Adrenal gland (tissue), 9 donors: ENCODE measurements at regions not wholly inside any gene's neighbourhood (a gene's known extent, or its start where the extent isn't known, plus 50 kb on each side); places are given as distances from the start of the nearest gene placed in this dataset.

Experiments used
- DNase-seq, 7 donors: peaks; one replicate each; pipeline ENCODE4 v3.0.0-alpha.2; 2019 to 2020
- H3K27ac ChIP-seq, 5 donors: fragments of 200-600 bp; sonication (generic) in 4 of 5; 1 replicate in 3 of 5; 2 replicates in 2 of 5; pipeline versions ENCODE4 v1.5.1 to v1.8.0; 2016 to 2020; ENCODE audit warnings: mild to moderate bottlenecking in 1 of 5
- H3K27me3 ChIP-seq: fragments of 200-600 bp; 2 replicates; pipeline ENCODE4 v1.8.0; 2021
- H3K36me3 ChIP-seq, 2 donors: fragments of 200-600 bp; replicated peaks in 1 of 2; 1 replicate in 1 of 2; 2 replicates in 1 of 2; pipeline versions ENCODE4 v1.5.1 to v1.8.0; 2018 to 2022
- H3K4me1 ChIP-seq, 2 donors: fragments of 200-600 bp; replicated peaks in 1 of 2; 1 replicate in 1 of 2; 2 replicates in 1 of 2; pipeline versions ENCODE4 v1.5.1 to v1.8.0; 2018 to 2021
- H3K4me3 ChIP-seq, 4 donors: fragments of 200-600 bp; sonication (generic) in 3 of 4; one replicate each; pipeline ENCODE4 v1.5.1; 2016 to 2018
- H3K9me3 ChIP-seq, 3 donors: fragments of 200-600 bp; sonication (generic) in 1 of 3; replicated peaks in 1 of 3; 1 replicate in 2 of 3; 2 replicates in 1 of 3; pipeline versions ENCODE4 v1.5.1 to v1.8.0; 2016 to 2021
- CTCF ChIP-seq, 6 experiments: fragments of 450-650 bp in 4 of 6; fragments of 200-600 bp in 2 of 6; sonication (generic) in 1 of 6; IDR thresholded peaks; 1 replicate in 5 of 6; 2 replicates in 1 of 6; pipeline versions ENCODE4 v1.5.1 to v1.8.0; 2016 to 2021; ENCODE audit warnings: antibody characterized with exemption in 6 of 6, mild to moderate bottlenecking in 2 of 6, moderate library complexity in 1 of 6
- POLR2A ChIP-seq, 2 donors: fragments of 450-650 bp; IDR thresholded peaks; one replicate each; pipeline ENCODE4 v1.6.1; 2017; ENCODE audit warnings: antibody characterized with exemption in 2 of 2, mild to moderate bottlenecking in 2 of 2, moderate library complexity in 1 of 2
- WGBS, 4 donors: extraction: QIAGEN DNeasy Blood & Tissue Kit in 2 of 4; methylation state at CpG; one replicate each; pipeline versions ENCODE4 v1.1.5 to v1.1.7; 2013 to 2017; 5-methylcytosine and 5-hydroxymethylcytosine counted together
- intact Hi-C, 2 donors: fragments of 100-400 bp; cut with DNase I; formaldehyde crosslinking; loops; one replicate each; pipeline versions ENCODE4 v1.14.1 to v1.15.0; 2022 to 2023
- donor health status: healthy with polysubstance abuse.
- donor health status: Bipolar disorder and iron deficiency.
- donor health status: DM: yes; HTN: yes; CAD: no.
- donor health status: DM: no; HTN: no; CAD: no.
- donor health status: DM: no; HTN: no; CAD: no.

DNA sequence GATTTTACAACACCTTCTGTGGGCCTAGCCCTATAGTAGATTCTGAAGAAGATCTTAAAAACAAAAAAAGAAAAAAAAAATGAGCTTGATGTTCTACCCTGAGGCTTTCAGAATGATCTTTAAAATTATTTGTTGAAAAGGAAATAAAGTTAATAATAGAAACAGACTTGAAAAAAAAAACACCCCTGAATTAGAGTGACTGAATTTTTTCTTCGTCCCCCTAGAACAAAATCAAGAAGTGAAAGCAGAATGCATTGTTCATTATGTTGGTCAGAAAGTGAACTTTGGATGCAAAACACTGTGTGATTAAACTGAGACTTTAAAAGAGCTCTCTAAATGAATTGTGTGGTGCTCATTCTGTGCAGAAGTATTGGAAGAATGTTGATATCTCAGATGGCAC lies 1384.4 kb upstream of the PIK3C3 start:
- 64 to 75% (median 69%) methylated on average over 1 of the region's 1 CpG for WGBS, 4 donors
- intact Hi-C loops = no loop called here
- TF ChIP-seq POLR2A (IDR thresholded peaks at IDR 0.05) (no peak), CTCF (IDR thresholded peaks at IDR 0.05) (no peak)
- Histone ChIP-seq H3K27ac (no peak overlapping the region), H3K36me3 (no peaks in the 10 kb centered on the region), H3K9me3 (no peaks in the 10 kb centered on the region), H3K4me3 (no peak overlapping the region), H3K4me1 (no peaks in the 10 kb centered on the region), H3K27me3 (no peaks in the 10 kb centered on the region)
- DNase-seq = no peak

- intact Hi-C loops = no loop called here
- no peaks in the 10 kb centered on the region for H3K36me3 ChIP-seq
- 63 to 80% (median 76%) methylated on average over 4 of the region's 4 CpGs for WGBS, 4 donors
These were observed 1385.4 kb upstream of the PIK3C3 start for GRCh38 chr18:40569605-40570004.

GRCh38 chr18:40566510-40566844 lies 1388.6 kb upstream of the PIK3C3 start:
- 71 to 85% (median 75%) methylated on average over 1 of the region's 1 CpG for WGBS, 4 donors
- H3K27me3 ChIP-seq = no peaks in the 10 kb centered on the region
- no peaks in the 10 kb centered on the region for H3K9me3 ChIP-seq
- intact Hi-C loops = no loop called here
- no peak overlapping the region for H3K4me3 ChIP-seq
- H3K36me3 ChIP-seq = no peaks in the 10 kb centered on the region
- DNase-seq = no peak
- no peak overlapping the region for H3K27ac ChIP-seq
- TF ChIP-seq CTCF (IDR thresholded peaks at IDR 0.05) = no peak
- TF ChIP-seq POLR2A (IDR thresholded peaks at IDR 0.05) = no peak
- H3K4me1 ChIP-seq = no peaks in the 10 kb centered on the region

More at GRCh38 chr18:40569605-40570004, 1385.4 kb upstream of the PIK3C3 start:
- no peak for DNase-seq
- H3K4me3 ChIP-seq = no peak overlapping the region
- no peaks in the 10 kb centered on the region for H3K27me3 ChIP-seq
- H3K9me3 ChIP-seq = no peaks in the 10 kb centered on the region
- no peak overlapping the region for H3K27ac ChIP-seq
- TF ChIP-seq POLR2A (IDR thresholded peaks at IDR 0.05) (no peak), CTCF (IDR thresholded peaks at IDR 0.05) (no peak)
- H3K4me1 ChIP-seq = no peaks in the 10 kb centered on the region

DNA sequence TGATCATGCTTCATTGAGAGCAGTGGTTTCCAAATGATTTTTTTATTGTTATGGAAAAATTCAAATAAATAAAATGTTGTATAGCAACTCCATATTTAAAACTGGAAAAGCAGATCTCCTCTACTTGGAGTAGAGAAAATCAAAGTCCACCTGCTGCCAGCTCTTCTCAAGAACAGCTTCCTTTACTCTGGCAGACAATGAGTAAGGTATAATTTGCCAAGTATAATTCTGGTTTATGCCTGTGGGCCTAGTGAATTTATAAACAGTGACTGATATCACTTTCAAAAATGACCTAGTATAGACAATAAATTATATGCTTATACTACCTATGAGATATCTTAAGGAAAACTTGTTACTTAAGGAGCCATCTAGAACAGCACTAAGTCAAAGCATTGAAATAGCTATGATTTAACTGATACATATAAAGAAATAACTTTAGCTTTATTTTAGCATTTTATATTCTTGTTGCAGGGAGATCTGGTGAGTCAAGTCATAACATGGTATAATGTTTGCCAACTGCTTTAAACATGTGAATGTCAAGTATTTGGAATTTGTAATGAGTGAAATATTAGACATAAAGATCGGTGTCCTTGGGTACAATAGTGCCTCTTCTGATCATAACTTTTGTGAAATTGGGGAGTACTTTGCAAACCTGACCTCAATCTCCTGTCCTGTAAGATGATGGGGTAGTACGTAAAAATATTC lies 1389.1 kb upstream of the PIK3C3 start:
- 17 to 88% (median 57%) methylated on average over 2 of the region's 2 CpGs for WGBS, 4 donors
- H3K27ac ChIP-seq = no peak overlapping the region
- no peaks in the 10 kb centered on the region for H3K4me1 ChIP-seq
- H3K4me3 ChIP-seq = no peak overlapping the region
- H3K27me3 ChIP-seq = no peaks in the 10 kb centered on the region
- no peak for DNase-seq
- TF ChIP-seq POLR2A (IDR thresholded peaks at IDR 0.05) = no peak
- no peak for TF ChIP-seq CTCF (IDR thresholded peaks at IDR 0.05)
- no peaks in the 10 kb centered on the region for H3K36me3 ChIP-seq
- intact Hi-C loops = no loop called here
- no peaks in the 10 kb centered on the region for H3K9me3 ChIP-seq
